Uterus (tissue), 3 donors: ENCODE measurements at regions not wholly inside any gene's neighbourhood (a gene's known extent, or its start where the extent isn't known, plus 50 kb on each side); places are given as distances from the start of the nearest gene placed in this dataset.
A peak's percentile ranks its signal among the peaks of the same experiment; 100 is the strongest.

Source experiments
- DNase-seq, 2 donors: peaks; one replicate each; pipeline ENCODE4 v3.0.0-alpha.2; 2019 to 2020
- H3K27ac ChIP-seq, 2 donors: fragments of 200-600 bp; sonication (generic); 1 replicate in 1 of 2; 2 replicates in 1 of 2; pipeline ENCODE4 v1.5.1; 2016 to 2018
- H3K27me3 ChIP-seq, 2 donors: fragments of 200-600 bp; sonication (generic); one replicate each; pipeline ENCODE4 v1.5.1; 2018 to 2019; ENCODE audit warnings: control low read depth in 1 of 2
- H3K36me3 ChIP-seq, 2 donors: fragments of 200-600 bp; sonication (generic); one replicate each; pipeline ENCODE4 v1.5.1; 2019; ENCODE audit warnings: control low read depth in 1 of 2
- H3K4me1 ChIP-seq, 2 donors: fragments of 200-600 bp; sonication (generic); one replicate each; pipeline ENCODE4 v1.5.1; 2018 to 2019; ENCODE audit warnings: control low read depth in 1 of 2
- H3K4me3 ChIP-seq, 2 donors: fragments of 200-600 bp; sonication (generic); 1 replicate in 1 of 2; 2 replicates in 1 of 2; pipeline ENCODE4 v1.5.1; 2018 to 2019; ENCODE audit warnings: mild to moderate bottlenecking in 1 of 2
- H3K9me3 ChIP-seq, 2 donors: fragments of 200-600 bp; sonication (generic); one replicate each; pipeline ENCODE4 v1.5.1; 2019; ENCODE audit warnings: control low read depth in 1 of 2
- POLR2A ChIP-seq, 2 donors: fragments of 450-650 bp; IDR thresholded peaks; one replicate each; pipeline ENCODE4 v1.6.1; 2016; ENCODE audit warnings: antibody characterized with exemption in 2 of 2, mild to moderate bottlenecking in 1 of 2, moderate library complexity in 1 of 2
- intact Hi-C: fragments of 100-400 bp; cut with DNase I; formaldehyde crosslinking; loops from one replicate; pipeline ENCODE4 v1.15.1; 2023; ENCODE audit warnings: low total_unique reads
- TF ChIP-seq, protein P1 (sequence below), 4 experiments: fragments of 200-600 bp in 2 of 4; fragments of 450-650 bp in 2 of 4; sonication (generic) in 2 of 4; IDR thresholded peaks; one replicate each; pipeline ENCODE4 v1.5.1; 2016 to 2019; ENCODE audit warnings: antibody characterized with exemption in 4 of 4, mild to moderate bottlenecking in 2 of 4, moderate library complexity in 1 of 4
- donor health status: DM: yes; HTN: yes; CAD: no.

DNA sequence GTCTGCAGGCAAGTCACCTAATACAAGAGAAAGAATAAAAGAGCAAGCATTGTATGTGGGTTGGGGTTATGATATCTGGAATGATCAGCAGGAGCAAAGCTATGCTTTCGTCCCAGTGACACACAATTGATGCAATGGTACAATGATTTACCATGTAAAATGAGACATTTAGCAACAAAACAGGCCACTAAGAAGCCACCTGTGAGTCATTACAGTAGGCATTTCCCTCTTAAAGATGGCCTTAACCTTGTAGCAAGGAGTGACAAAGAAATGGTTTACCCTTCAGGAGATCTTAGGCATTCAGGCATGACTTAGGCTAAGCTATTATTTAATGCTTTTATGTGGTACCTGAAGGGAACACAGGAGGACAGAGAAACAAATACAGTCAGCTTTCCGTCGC, 373.3 kb upstream of the RBMS3 start:
- no peak for DNase-seq
- no peaks in the 10 kb centered on the region for H3K9me3 ChIP-seq
- TF ChIP-seq POLR2A (IDR thresholded peaks at IDR 0.05) = no peak
- TF ChIP-seq, protein P1, sequence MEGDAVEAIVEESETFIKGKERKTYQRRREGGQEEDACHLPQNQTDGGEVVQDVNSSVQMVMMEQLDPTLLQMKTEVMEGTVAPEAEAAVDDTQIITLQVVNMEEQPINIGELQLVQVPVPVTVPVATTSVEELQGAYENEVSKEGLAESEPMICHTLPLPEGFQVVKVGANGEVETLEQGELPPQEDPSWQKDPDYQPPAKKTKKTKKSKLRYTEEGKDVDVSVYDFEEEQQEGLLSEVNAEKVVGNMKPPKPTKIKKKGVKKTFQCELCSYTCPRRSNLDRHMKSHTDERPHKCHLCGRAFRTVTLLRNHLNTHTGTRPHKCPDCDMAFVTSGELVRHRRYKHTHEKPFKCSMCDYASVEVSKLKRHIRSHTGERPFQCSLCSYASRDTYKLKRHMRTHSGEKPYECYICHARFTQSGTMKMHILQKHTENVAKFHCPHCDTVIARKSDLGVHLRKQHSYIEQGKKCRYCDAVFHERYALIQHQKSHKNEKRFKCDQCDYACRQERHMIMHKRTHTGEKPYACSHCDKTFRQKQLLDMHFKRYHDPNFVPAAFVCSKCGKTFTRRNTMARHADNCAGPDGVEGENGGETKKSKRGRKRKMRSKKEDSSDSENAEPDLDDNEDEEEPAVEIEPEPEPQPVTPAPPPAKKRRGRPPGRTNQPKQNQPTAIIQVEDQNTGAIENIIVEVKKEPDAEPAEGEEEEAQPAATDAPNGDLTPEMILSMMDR (IDR thresholded peaks at IDR 0.05) = no peak
- no peak overlapping the region for H3K4me3 ChIP-seq
- intact Hi-C loops = no loop called here
- H3K36me3 ChIP-seq = no peaks in the 10 kb centered on the region
- no peaks in the 10 kb centered on the region for H3K27me3 ChIP-seq
- H3K27ac ChIP-seq = no peak overlapping the region
- no peaks in the 10 kb centered on the region for H3K4me1 ChIP-seq

DNA sequence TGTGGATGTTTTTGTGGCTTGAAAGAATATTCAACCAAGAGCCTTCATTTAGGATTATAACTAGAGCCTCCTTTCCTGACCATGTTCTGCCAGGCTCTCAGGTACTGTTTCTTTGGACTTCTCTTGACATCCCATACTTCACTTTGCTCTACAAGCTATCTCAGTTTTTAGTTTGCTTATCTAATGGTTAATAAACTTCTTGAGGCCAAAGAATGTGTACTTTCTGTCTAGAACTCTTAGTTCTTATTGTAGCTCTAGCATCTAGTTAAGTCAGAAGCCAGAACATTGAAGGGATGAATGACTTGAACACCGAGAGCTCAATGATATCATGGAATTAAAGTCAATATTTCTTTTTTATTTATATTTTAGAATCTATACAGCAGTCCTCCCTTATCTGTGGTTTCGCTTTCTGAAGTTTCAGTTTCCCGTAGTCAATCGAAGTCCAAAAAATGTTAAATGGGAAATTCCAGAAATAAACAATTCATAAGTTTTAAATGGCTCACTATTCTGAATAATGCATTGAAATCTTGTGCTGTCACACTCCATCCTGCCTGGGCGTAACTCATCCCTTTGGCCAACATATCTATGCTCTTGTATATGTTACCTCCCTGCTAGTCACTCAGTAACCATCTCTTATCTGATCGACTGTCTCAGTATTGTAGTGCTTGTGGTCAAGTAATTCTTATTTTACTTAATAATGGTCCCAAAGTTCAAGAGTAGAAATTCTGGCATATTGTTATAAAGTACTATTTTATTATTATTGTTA, 368.6 kb upstream of the RBMS3 start:
- Histone ChIP-seq H3K4me3 (no peak overlapping the region), H3K9me3 (no peaks in the 10 kb centered on the region), H3K36me3 (no peaks in the 10 kb centered on the region), H3K4me1 (no peaks in the 10 kb centered on the region), H3K27me3 (no peaks in the 10 kb centered on the region), H3K27ac (no peak overlapping the region)
- TF ChIP-seq, protein P1 (IDR thresholded peaks at IDR 0.05) = no peak
- TF ChIP-seq POLR2A (IDR thresholded peaks at IDR 0.05) = no peak
- intact Hi-C loops = no loop called here
- DNase-seq = no peak

DNA sequence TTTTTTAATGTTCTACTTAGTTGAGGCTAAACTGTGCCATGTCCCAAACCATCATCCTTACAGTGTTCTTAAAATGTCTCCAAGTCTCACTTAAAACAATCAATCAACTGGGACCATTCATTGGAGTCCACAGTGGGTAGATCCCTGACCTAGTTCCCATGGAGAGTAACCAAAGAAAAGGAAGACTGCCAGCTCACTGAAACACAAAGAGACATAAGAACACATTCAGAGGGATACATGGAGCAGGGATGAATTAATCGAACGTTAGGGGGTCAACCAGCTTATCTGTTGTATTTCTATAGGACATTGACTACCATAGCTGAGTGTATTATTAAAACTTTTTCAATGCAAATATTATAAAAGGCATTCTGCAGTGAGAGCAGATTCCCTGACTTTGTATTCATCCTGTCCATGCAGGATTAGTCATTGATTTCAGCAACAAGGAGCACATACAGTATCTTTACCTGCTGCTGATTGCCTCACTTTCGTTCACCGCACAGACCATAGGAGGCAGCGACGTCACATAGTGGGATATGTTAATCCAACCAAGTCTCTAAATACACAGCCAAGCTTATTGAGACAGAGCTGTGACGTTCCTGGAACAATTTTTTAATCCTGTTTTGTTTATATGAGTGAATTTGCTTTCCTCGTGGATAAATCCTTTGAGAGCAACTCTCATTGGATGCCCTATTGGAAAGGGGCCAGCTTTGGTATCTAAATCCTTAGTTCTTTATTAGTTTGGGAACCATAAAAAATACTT, 364.9 kb upstream of the RBMS3 start:
- Histone ChIP-seq H3K27ac (peak overlapping the region; percentile 26 to 42), H3K9me3 (no peaks in the 10 kb centered on the region), H3K36me3 (no peaks in the 10 kb centered on the region), H3K4me1 (no peaks in the 10 kb centered on the region), H3K27me3 (no peaks in the 10 kb centered on the region), H3K4me3 (peak overlapping the region in 1 of 2 donors; percentile 28)
- DNase-seq = no peak
- TF ChIP-seq, protein P1 (IDR thresholded peaks at IDR 0.05) = no peak
- TF ChIP-seq POLR2A (IDR thresholded peaks at IDR 0.05) = no peak
- intact Hi-C loops = no loop called here

DNA sequence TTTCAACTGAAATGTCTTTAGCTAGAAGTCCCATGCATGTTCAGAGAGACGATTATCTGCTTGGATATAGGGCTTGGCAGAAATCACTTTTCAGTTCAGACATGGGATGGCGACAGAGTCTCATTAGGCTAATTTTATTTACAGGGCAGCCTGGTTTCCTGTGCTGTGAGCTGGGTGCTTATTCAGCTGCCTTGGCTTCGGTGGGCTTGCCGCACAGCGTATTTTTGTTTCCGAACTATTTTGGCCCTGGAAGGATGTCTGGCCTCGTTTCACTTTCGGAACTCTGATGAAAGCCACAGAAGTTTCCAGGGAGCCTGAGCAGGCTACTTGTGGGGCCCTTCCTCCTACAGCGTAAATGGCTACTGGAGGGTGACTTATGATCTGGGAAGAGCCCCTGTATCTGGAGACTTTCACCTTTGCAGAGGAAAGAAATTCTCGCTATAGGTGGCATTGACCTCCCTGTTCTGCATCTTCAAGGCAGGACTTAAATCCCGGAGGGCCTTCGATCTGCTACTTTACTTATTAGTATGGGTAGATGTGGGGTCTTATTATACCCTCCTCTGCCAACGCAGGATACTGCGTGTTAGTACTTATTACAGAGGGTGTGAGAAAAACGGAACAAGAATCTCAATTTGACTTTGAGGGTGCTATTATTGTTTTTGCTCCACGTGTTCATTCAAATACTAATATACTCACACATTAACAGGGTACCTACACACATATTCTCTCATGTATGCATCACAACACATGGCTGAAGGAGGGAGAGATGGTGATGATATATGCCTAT, 364.0 kb upstream of the RBMS3 start:
- intact Hi-C loops = no loop called here

More for the DNA sequence above, 364.0 kb upstream of the RBMS3 start:
- Histone ChIP-seq H3K27ac (peak overlapping the region; percentile 26 to 42), H3K4me3 (peak overlapping the region in 1 of 2 donors; percentile 28), H3K36me3 (no peaks in the 10 kb centered on the region), H3K27me3 (no peaks in the 10 kb centered on the region), H3K4me1 (no peaks in the 10 kb centered on the region), H3K9me3 (no peaks in the 10 kb centered on the region)
- peak; percentile 37 to 51 for DNase-seq
- TF ChIP-seq POLR2A (IDR thresholded peaks at IDR 0.05) = no peak
- TF ChIP-seq, protein P1 (IDR thresholded peaks at IDR 0.05) = peak; percentile 12 to 48 (median 36)
